DMS79 (cell line): ENCODE measurements at regions not wholly inside any gene's neighbourhood (a gene's known extent, or its start where the extent isn't known, plus 50 kb on each side); places are given as distances from the start of the nearest gene placed in this dataset.

Experiments used
- DNase-seq: peaks from one replicate; lab custom pipeline; 2025; lab: John Stamatoyannopoulos, UW

- no peak for DNase-seq
Measured at GRCh38 chr18:78115896-78116561, 863.6 kb upstream of the SALL3 start.

GRCh38 chr18:78123144-78123909 is 856.3 kb upstream of the SALL3 start:
- DNase-seq = no peak

GRCh38 chr18:78123926-78124797 is 855.5 kb upstream of the SALL3 start:
- DNase-seq = no peak

GRCh38 chr18:78125206-78125896 is 854.3 kb upstream of the SALL3 start:
- DNase-seq = no peak

GRCh38 chr18:78126106-78126505 is 853.5 kb upstream of the SALL3 start:
- DNase-seq = no peak

- DNase-seq = no peak
Measured at GRCh38 chr18:78126536-78126935, 853.1 kb upstream of the SALL3 start.

- DNase-seq = no peak
Measured at GRCh38 chr18:78127041-78127440, 852.6 kb upstream of the SALL3 start.

- DNase-seq = no peak
Measured at GRCh38 chr18:78128004-78128403, 851.6 kb upstream of the SALL3 start.

- no peak for DNase-seq
Measured at GRCh38 chr18:78129260-78129659, 850.4 kb upstream of the SALL3 start.

- no peak for DNase-seq
Measured at GRCh38 chr18:78130232-78131195, 849.1 kb upstream of the SALL3 start.

GRCh38 chr18:78133729-78134128 is 845.9 kb upstream of the SALL3 start:
- DNase-seq = no peak

GRCh38 chr18:78136986-78137385 is 842.6 kb upstream of the SALL3 start:
- no peak for DNase-seq

GRCh38 chr18:78138983-78139496 is 840.6 kb upstream of the SALL3 start:
- DNase-seq = peak; percentile 94

GRCh38 chr18:78140294-78140693 is 839.3 kb upstream of the SALL3 start:
- no peak for DNase-seq

- DNase-seq = peak; percentile 53
Measured at GRCh38 chr18:78144669-78145068, 834.9 kb upstream of the SALL3 start.

GRCh38 chr18:78145096-78145495 is 834.5 kb upstream of the SALL3 start:
- peak; percentile 14 for DNase-seq

- DNase-seq = no peak
Measured at GRCh38 chr18:78146136-78147085, 833.2 kb upstream of the SALL3 start.

GRCh38 chr18:78150590-78150989 is 829.0 kb upstream of the SALL3 start:
- no peak for DNase-seq

GRCh38 chr18:78151234-78151633 is 828.4 kb upstream of the SALL3 start:
- DNase-seq = no peak
